ENCODE measurements at regions not wholly inside any gene's neighbourhood (a gene's known extent, or its start where the extent isn't known, plus 50 kb on each side); places are given as distances from the start of the nearest gene placed in this dataset.

DNA sequence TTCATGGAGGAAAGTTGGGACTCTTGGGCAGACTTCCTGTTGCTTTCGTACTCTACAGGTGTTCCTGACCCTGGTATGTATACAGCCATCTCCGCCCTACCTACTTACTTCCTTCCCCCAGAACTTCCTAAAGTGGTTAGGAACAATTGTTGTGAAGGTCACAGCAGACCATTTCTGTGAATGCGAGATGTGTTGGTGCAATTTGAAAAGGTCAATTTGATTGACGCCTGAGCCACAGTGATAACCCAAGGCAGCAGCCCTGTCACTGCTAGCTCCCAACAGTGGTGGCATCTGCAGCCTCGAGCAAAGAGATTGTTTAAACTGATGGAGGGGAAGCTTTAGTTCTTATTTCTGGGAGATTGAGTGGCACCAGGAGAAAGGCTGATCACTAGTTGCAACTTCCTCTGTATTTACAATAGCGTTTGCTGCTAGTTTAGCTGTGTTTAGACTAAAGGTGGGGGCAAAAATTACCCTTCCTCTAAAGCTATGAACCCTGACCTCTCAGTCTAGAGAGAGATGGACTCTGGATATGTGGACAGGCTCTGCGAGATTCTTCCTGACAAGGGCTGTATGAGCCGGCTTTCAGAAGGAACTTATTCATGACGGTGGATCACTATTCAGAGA, 78.3 kb upstream of the MAP4K3 start:
- H2AK5ac ChIP-seq (ENCODE audit: low read length): no peak overlapping the region
- H4K8ac ChIP-seq (ENCODE audit: low read depth, low read length): no peak overlapping the region
- no peaks in the 10 kb centered on the region for H3K79me1 ChIP-seq (ENCODE audit: low read length)
- no peak overlapping the region for H3K4me2 ChIP-seq (ENCODE audit: low read length)
- no peaks in the 10 kb centered on the region for H3K27me3 ChIP-seq (ENCODE audit: insufficient read depth, low read length, poor library complexity)
- no peaks in the 10 kb centered on the region for H3K79me2 ChIP-seq (ENCODE audit: control insufficient read depth, insufficient read depth, low read length)
- H3K4ac ChIP-seq (ENCODE audit: low read depth, low read length): no peak overlapping the region
- H2BK120ac ChIP-seq (ENCODE audit: low read depth, low read length): no peak overlapping the region
- H3K9ac ChIP-seq (ENCODE audit: low read length): no peak overlapping the region
- H3K4me3 ChIP-seq (ENCODE audit: low read length): no peak overlapping the region
- H2BK5ac ChIP-seq (ENCODE audit: low read length): peak overlapping the region; percentile 33
- H2BK15ac ChIP-seq (replicated peaks; ENCODE audit: low read depth): no peak overlapping the region
- no peaks in the 10 kb centered on the region for H3K36me3 ChIP-seq (ENCODE audit: control insufficient read depth, insufficient read depth, low read length)
- no peak overlapping the region for H3K23ac ChIP-seq (ENCODE audit: low read length)
- peaks cover 17% of the 10 kb centered on the region for H3K4me1 ChIP-seq (ENCODE audit: control insufficient read depth, low read depth, low read length)
- no peak overlapping the region for H3K18ac ChIP-seq (ENCODE audit: low read length)
- no peak for DNase-seq
- H3K56ac ChIP-seq (ENCODE audit: low read length): peak overlapping the region; percentile 66
- H4K5ac ChIP-seq (ENCODE audit: low read length): no peak overlapping the region
- WGBS (ENCODE audit: extremely low coverage, insufficient coverage, low lambda C conversion rate): no CpG with 5 or more reads among the region's 9 CpGs
- H3K27ac ChIP-seq (ENCODE audit: low read depth, low read length): no peak overlapping the region

DNA sequence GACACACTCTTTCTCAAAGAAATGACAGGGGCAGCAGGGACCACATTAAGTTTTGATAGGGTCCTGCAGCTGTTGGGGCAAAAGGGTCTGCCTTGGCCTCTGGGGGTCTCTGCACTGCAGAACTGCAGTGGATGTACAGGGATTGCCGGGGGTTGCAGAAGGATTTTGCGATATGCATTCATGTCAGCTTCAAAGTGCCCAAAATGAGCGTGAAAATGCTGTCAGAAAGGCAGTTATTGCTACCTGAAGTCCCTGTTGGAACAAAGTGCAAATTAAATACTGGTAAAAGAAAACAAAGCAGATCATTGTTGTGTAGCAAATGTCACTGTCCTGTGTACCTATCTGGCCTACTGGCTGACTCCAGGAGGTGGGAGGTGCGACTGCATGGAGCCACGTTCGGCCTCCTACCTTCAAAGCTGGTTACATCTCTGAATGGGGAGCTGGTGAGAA, 78.8 kb upstream of the MAP4K3 start:
- no peak for DNase-seq
- no peak overlapping the region for H4K5ac ChIP-seq (ENCODE audit: low read length)
- H2AK5ac ChIP-seq (ENCODE audit: low read length): no peak overlapping the region
- no peak overlapping the region for H3K4me3 ChIP-seq (ENCODE audit: low read length)
- H3K36me3 ChIP-seq (ENCODE audit: control insufficient read depth, insufficient read depth, low read length): no peaks in the 10 kb centered on the region
- no peak overlapping the region for H3K4me2 ChIP-seq (ENCODE audit: low read length)
- H3K79me1 ChIP-seq (ENCODE audit: low read length): no peaks in the 10 kb centered on the region
- H3K56ac ChIP-seq (ENCODE audit: low read length): peak overlapping the region; percentile 66
- H2BK15ac ChIP-seq (replicated peaks; ENCODE audit: low read depth): no peak overlapping the region
- H2BK120ac ChIP-seq (ENCODE audit: low read depth, low read length): no peak overlapping the region
- H3K9ac ChIP-seq (ENCODE audit: low read length): peak overlapping the region; percentile 19
- no peak overlapping the region for H4K8ac ChIP-seq (ENCODE audit: low read depth, low read length)
- peaks cover 17% of the 10 kb centered on the region for H3K4me1 ChIP-seq (ENCODE audit: control insufficient read depth, low read depth, low read length)
- no peak overlapping the region for H3K18ac ChIP-seq (ENCODE audit: low read length)
- no peaks in the 10 kb centered on the region for H3K79me2 ChIP-seq (ENCODE audit: control insufficient read depth, insufficient read depth, low read length)
- H3K23ac ChIP-seq (ENCODE audit: low read length): no peak overlapping the region
- no peak overlapping the region for H2BK5ac ChIP-seq (ENCODE audit: low read length)
- WGBS (ENCODE audit: extremely low coverage, insufficient coverage, low lambda C conversion rate): no CpG with 5 or more reads among the region's 6 CpGs
- no peak overlapping the region for H3K4ac ChIP-seq (ENCODE audit: low read depth, low read length)
- H3K27me3 ChIP-seq (ENCODE audit: insufficient read depth, low read length, poor library complexity): no peaks in the 10 kb centered on the region
- no peak overlapping the region for H3K27ac ChIP-seq (ENCODE audit: low read depth, low read length)

DNA sequence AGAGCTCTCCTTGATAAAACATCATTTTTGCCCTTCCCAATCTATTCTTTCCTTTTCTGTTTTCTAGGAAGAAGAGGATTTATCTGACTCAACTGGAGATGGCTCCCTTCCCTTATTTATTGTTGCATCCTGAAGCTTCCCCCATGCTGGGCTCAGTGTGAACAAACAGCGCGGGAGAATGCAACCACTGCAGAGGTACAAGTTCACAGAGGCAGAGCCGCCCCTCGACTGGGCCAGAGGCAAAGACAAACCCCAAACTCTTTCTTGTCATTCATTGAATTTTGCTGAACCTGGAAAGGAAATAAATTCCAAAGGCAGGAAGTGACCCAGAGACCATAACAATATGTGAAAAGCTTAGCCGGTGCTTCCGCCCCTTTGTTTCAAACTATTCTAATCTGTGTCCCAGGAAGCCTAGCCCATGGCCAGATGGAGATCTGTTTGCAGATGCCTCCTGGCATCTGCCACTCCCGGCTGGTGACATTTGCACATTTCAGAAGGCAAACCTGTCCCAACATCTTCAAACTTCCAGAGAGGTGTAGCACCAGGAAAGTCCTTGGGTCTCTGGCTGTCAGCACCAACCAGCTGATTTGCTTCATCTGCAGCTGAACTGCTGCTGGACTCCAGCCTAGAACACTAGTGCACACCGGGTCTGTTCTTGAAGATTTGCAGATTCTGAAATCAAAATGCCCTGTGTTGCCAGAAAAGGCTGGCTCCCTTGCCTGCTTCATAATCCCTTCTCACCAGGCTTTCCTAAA, 79.4 kb upstream of the MAP4K3 start:
- peak overlapping the region; percentile 67 for H3K27ac ChIP-seq (ENCODE audit: low read depth, low read length)
- no peak overlapping the region for H2BK15ac ChIP-seq (replicated peaks; ENCODE audit: low read depth)
- no CpG with 5 or more reads among the region's 8 CpGs for WGBS (ENCODE audit: extremely low coverage, insufficient coverage, low lambda C conversion rate)
- peak overlapping the region; percentile 88 for H4K5ac ChIP-seq (ENCODE audit: low read length)
- no peak overlapping the region for H2AK5ac ChIP-seq (ENCODE audit: low read length)
- H2BK120ac ChIP-seq (ENCODE audit: low read depth, low read length): no peak overlapping the region
- peak overlapping the region; percentile 3 for H3K4me2 ChIP-seq (ENCODE audit: low read length)
- DNase-seq: peak; percentile 87
- H3K9ac ChIP-seq (ENCODE audit: low read length): peak overlapping the region; percentile 49
- no peaks in the 10 kb centered on the region for H3K36me3 ChIP-seq (ENCODE audit: control insufficient read depth, insufficient read depth, low read length)
- H3K4ac ChIP-seq (ENCODE audit: low read depth, low read length): peak overlapping the region; percentile 48
- peaks cover 17% of the 10 kb centered on the region for H3K4me1 ChIP-seq (ENCODE audit: control insufficient read depth, low read depth, low read length)
- H4K8ac ChIP-seq (ENCODE audit: low read depth, low read length): no peak overlapping the region
- no peak overlapping the region for H3K4me3 ChIP-seq (ENCODE audit: low read length)
- H3K79me2 ChIP-seq (ENCODE audit: control insufficient read depth, insufficient read depth, low read length): no peaks in the 10 kb centered on the region
- H3K18ac ChIP-seq (ENCODE audit: low read length): peak overlapping the region; percentile 83
- peak overlapping the region; percentile 66 for H3K56ac ChIP-seq (ENCODE audit: low read length)
- H3K27me3 ChIP-seq (ENCODE audit: insufficient read depth, low read length, poor library complexity): no peaks in the 10 kb centered on the region
- H3K79me1 ChIP-seq (ENCODE audit: low read length): no peaks in the 10 kb centered on the region
- H2BK5ac ChIP-seq (ENCODE audit: low read length): peak overlapping the region; percentile 80
- no peak overlapping the region for H3K23ac ChIP-seq (ENCODE audit: low read length)

DNA sequence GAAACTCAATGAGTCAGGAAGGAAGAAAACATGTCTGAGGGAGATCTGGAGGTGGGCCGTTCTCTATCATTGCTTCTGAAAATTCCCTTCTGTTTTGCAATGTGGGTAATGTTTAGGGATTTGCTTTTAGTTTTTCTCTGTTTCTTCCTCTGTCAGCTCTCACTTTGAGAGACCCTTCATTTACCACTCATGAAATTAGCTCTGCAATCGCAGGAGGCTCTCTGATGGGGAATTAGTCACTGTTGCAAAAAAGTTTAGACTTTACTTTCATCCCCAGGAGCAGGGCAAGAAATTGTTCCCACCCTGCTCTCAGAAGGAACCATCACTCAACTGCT, 80.0 kb upstream of the MAP4K3 start:
- Histone ChIP-seq H2AK5ac (ENCODE audit: low read length) (peak overlapping the region; percentile 11), H3K27ac (ENCODE audit: low read depth, low read length) (peak overlapping the region; percentile 67), H3K79me2 (ENCODE audit: control insufficient read depth, insufficient read depth, low read length) (no peaks in the 10 kb centered on the region), H3K23ac (ENCODE audit: low read length) (no peak overlapping the region), H2BK5ac (ENCODE audit: low read length) (no peak overlapping the region), H4K5ac (ENCODE audit: low read length) (no peak overlapping the region), H3K36me3 (ENCODE audit: control insufficient read depth, insufficient read depth, low read length) (no peaks in the 10 kb centered on the region), H3K4ac (ENCODE audit: low read depth, low read length) (no peak overlapping the region), H3K4me1 (ENCODE audit: control insufficient read depth, low read depth, low read length) (peaks cover 17% of the 10 kb centered on the region), H3K56ac (ENCODE audit: low read length) (peak overlapping the region; percentile 61), H4K8ac (ENCODE audit: low read depth, low read length) (no peak overlapping the region), H3K79me1 (ENCODE audit: low read length) (no peaks in the 10 kb centered on the region), H3K18ac (ENCODE audit: low read length) (peak overlapping the region; percentile 83), H2BK120ac (ENCODE audit: low read depth, low read length) (no peak overlapping the region), H2BK15ac (replicated peaks; ENCODE audit: low read depth) (peak overlapping the region; percentile 21), H3K27me3 (ENCODE audit: insufficient read depth, low read length, poor library complexity) (no peaks in the 10 kb centered on the region), H3K4me3 (ENCODE audit: low read length) (no peak overlapping the region), H3K4me2 (ENCODE audit: low read length) (no peak overlapping the region), H3K9ac (ENCODE audit: low read length) (no peak overlapping the region)
- WGBS (ENCODE audit: extremely low coverage, insufficient coverage, low lambda C conversion rate): no CpG with 5 or more reads among the region's 2 CpGs
- DNase-seq: no peak

DNA sequence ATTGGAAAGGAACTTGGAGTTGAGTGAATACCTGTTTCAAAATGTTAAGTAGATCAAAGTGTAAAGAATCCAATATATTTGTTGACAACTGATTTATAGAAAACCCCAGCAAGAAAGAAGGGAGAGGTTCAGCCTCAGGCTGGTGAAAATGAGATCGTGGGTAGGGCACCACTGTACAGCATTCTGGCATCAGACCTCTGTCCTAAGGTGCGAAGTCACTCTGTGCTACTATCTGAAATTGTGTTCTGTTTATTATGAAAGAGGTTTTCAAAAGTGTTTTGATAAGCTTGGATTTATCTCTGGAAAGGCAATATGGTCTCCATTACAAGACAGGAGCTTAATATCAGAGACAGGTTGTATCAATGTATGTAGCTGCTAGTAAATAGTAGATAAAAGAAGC, 80.5 kb upstream of the MAP4K3 start:
- Histone ChIP-seq H3K18ac (ENCODE audit: low read length) (no peak overlapping the region), H2AK5ac (ENCODE audit: low read length) (no peak overlapping the region), H3K4me2 (ENCODE audit: low read length) (no peak overlapping the region), H3K4me1 (ENCODE audit: control insufficient read depth, low read depth, low read length) (peaks cover 17% of the 10 kb centered on the region), H4K8ac (ENCODE audit: low read depth, low read length) (no peak overlapping the region), H3K79me1 (ENCODE audit: low read length) (no peaks in the 10 kb centered on the region), H2BK15ac (replicated peaks; ENCODE audit: low read depth) (peak overlapping the region; percentile 21), H2BK5ac (ENCODE audit: low read length) (no peak overlapping the region), H3K79me2 (ENCODE audit: control insufficient read depth, insufficient read depth, low read length) (no peaks in the 10 kb centered on the region), H3K23ac (ENCODE audit: low read length) (no peak overlapping the region), H3K56ac (ENCODE audit: low read length) (no peak overlapping the region), H3K27ac (ENCODE audit: low read depth, low read length) (no peak overlapping the region), H3K4me3 (ENCODE audit: low read length) (no peak overlapping the region), H3K4ac (ENCODE audit: low read depth, low read length) (no peak overlapping the region), H2BK120ac (ENCODE audit: low read depth, low read length) (no peak overlapping the region), H3K36me3 (ENCODE audit: control insufficient read depth, insufficient read depth, low read length) (no peaks in the 10 kb centered on the region), H3K27me3 (ENCODE audit: insufficient read depth, low read length, poor library complexity) (no peaks in the 10 kb centered on the region), H3K9ac (ENCODE audit: low read length) (no peak overlapping the region), H4K5ac (ENCODE audit: low read length) (no peak overlapping the region)
- DNase-seq: no peak
- WGBS (ENCODE audit: extremely low coverage, insufficient coverage, low lambda C conversion rate): no CpG with 5 or more reads among the region's 2 CpGs
